GM12878 (cell line): ENCODE measurements at regions not wholly inside any gene's neighbourhood (a gene's known extent, or its start where the extent isn't known, plus 50 kb on each side); places are given as distances from the start of the nearest gene placed in this dataset.

Source experiments
- ATAC-seq: fragments of 200-7000 bp; cut with Tn5 transposase; 3 replicates; pipeline ENCODE4 v1.9.1; 2020; ENCODE audit warnings: mild to moderate bottlenecking, moderate library complexity
- BruUV-seq: library from RNA; stranded (reverse); fragments of 400-500 nt; replicated peaks from 2 replicates; lab custom pipeline; 2021; lab: Mats Ljungman, UMichigan
- CTCF ChIA-PET: fragments of 300-600 bp; sonication (Branson Sonifier 250); formaldehyde crosslinking; extraction: SDS; loops from one replicate; lab custom pipeline; 2021; ENCODE audit warnings: inconsistent platforms; lab: Yijun Ruan, JAX
- POLR2A ChIA-PET: fragments of 350-600 bp; formaldehyde crosslinking; extraction: SDS; loops from one replicate; lab custom pipeline; 2021; ENCODE audit warnings: inconsistent platforms; lab: Charles Lee
- RAD21 ChIA-PET: fragments of 300-600 bp; sonication (Branson Sonifier 250); formaldehyde crosslinking; loops from one replicate; lab custom pipeline; 2023; ENCODE audit warnings: antibody characterized with exemption; ENCODE audit not compliant: unreplicated experiment; lab: Charles Lee
- SMC1A ChIA-PET: fragments of 300-600 bp; sonication (Branson Sonifier 250); formaldehyde crosslinking; loops from one replicate; lab custom pipeline; 2023; ENCODE audit not compliant: unreplicated experiment, uncharacterized antibody; lab: Charles Lee
- DNase-seq: peaks from one replicate; pipeline ENCODE4 v3.0.0-alpha.2; 2011; ENCODE audit warnings: low read depth, low spot score
- FAIRE-seq: peaks from 3 replicates; lab custom pipeline; 2011; peaks lifted over from hg19 to GRCh38; lab: Jason Lieb, UNC
- H2AFZ ChIP-seq: 2 replicates; pipeline ENCODE4 v1.6.0; 2011; ENCODE audit warnings: low read depth, low read length, control low read depth; ENCODE audit not compliant: control insufficient read depth
- H3K27ac ChIP-seq: 2 replicates; pipeline ENCODE4 v1.5.1; 2011; ENCODE audit warnings: control low read depth; ENCODE audit not compliant: control insufficient read depth, insufficient read depth
- H3K27me3 ChIP-seq, 2 experiments: replicated peaks in 1 of 2; 2 replicates each; pipeline versions ENCODE4 v1.6.0 to v1.6.1; 2011; ENCODE audit warnings: low read length in 1 of 2; ENCODE audit not compliant: control insufficient read depth in 2 of 2, insufficient read depth in 2 of 2
- H3K36me3 ChIP-seq, 2 experiments: 2 replicates each; pipeline ENCODE4 v1.5.1; 2011; ENCODE audit warnings: low read length in 1 of 2; ENCODE audit not compliant: control insufficient read depth in 2 of 2, insufficient read depth in 2 of 2
- H3K4me1 ChIP-seq: 2 replicates; pipeline ENCODE4 v1.6.1; 2011; ENCODE audit warnings: mild to moderate bottlenecking, low read length, moderate library complexity, mixed read lengths; ENCODE audit not compliant: control insufficient read depth, insufficient read depth
- H3K4me2 ChIP-seq: 2 replicates; pipeline ENCODE4 v1.6.0; 2011; ENCODE audit warnings: control low read depth; ENCODE audit not compliant: control insufficient read depth, insufficient read depth
- H3K4me3 ChIP-seq: fragments of 200-600 bp; sonication (generic); 2 replicates; pipeline ENCODE4 v1.5.1; 2016
- H3K79me2 ChIP-seq: 2 replicates; pipeline ENCODE4 v1.6.0; 2011; ENCODE audit warnings: low read length; ENCODE audit not compliant: control insufficient read depth, insufficient read depth
- H3K9ac ChIP-seq: 2 replicates; pipeline ENCODE4 v1.8.0; 2011; ENCODE audit warnings: low read length, control low read depth, mixed read lengths; ENCODE audit not compliant: control insufficient read depth, insufficient read depth
- H3K9me3 ChIP-seq: replicated peaks from 3 replicates; pipeline ENCODE4 v1.5.1; 2011; ENCODE audit warnings: mild to moderate bottlenecking, low read length; ENCODE audit not compliant: control insufficient read depth, insufficient read depth
- H4K20me1 ChIP-seq: 2 replicates; pipeline ENCODE4 v1.6.0; 2011; ENCODE audit not compliant: control insufficient read depth, insufficient read depth
- BACH1 ChIP-seq: fragments of 450-650 bp; IDR thresholded peaks from 2 replicates; pipeline ENCODE4 v1.6.1; 2017; ENCODE audit warnings: mild to moderate bottlenecking, borderline replicate concordance
- CHD2 ChIP-seq: IDR thresholded peaks from 2 replicates; pipeline ENCODE4 v1.6.1; 2011; ENCODE audit warnings: low read depth, low read length, improper control_type of control experiment, borderline replicate concordance
- FOS ChIP-seq: IDR thresholded peaks from 3 replicates; pipeline ENCODE4 v1.6.1; 2011; ENCODE audit warnings: borderline replicate concordance; ENCODE audit not compliant: insufficient read length; ENCODE audit errors: extremely low read depth
- FOXM1 ChIP-seq: IDR thresholded peaks from 2 replicates; pipeline ENCODE4 v1.6.1; 2012; ENCODE audit warnings: low read depth, mild to moderate bottlenecking, inconsistent platforms, low read length, moderate library complexity
- GATAD2B ChIP-seq: fragments of 450-650 bp; conservative IDR thresholded peaks from 2 replicates; pipeline ENCODE4 v1.6.1; 2017; ENCODE audit warnings: low read depth, mild to moderate bottlenecking, moderate library complexity
- MEF2B ChIP-seq: fragments of 450-650 bp; IDR thresholded peaks from 2 replicates; pipeline ENCODE4 v1.6.1; 2018; ENCODE audit warnings: mild to moderate bottlenecking, moderate library complexity; ENCODE audit not compliant: partially characterized antibody, poor library complexity, severe bottlenecking
- PAX5 ChIP-seq: IDR thresholded peaks from 2 replicates; pipeline ENCODE4 v1.6.1; 2011; ENCODE audit warnings: low read depth, low read length, borderline replicate concordance
- SMC3 ChIP-seq: IDR thresholded peaks from 2 replicates; pipeline ENCODE4 v1.6.1; 2011; ENCODE audit warnings: low read length, improper control_type of control experiment, borderline replicate concordance
- ZNF24 ChIP-seq: fragments of 450-650 bp; IDR thresholded peaks from 2 replicates; pipeline ENCODE4 v1.6.1; 2017; ENCODE audit warnings: antibody characterized with exemption, mild to moderate bottlenecking
- ZZZ3 ChIP-seq: IDR thresholded peaks from 2 replicates; pipeline ENCODE4 v1.6.1; 2011; ENCODE audit warnings: low read depth; ENCODE audit not compliant: control insufficient read depth, insufficient read length
- WGBS: methylation state at CpG from one replicate; pipeline ENCODE4 v1.1.6; 2016; ENCODE audit warnings: low lambda C conversion rate; ENCODE audit not compliant: insufficient replicate concordance, insufficient coverage; ENCODE audit errors: missing lambda C conversion rate; 5-methylcytosine and 5-hydroxymethylcytosine counted together
- in situ Hi-C: fragments of 300-500 bp; cut with MboI; formaldehyde crosslinking; loops from 9 replicates; pipeline ENCODE4 v1.14.3; 2018; ENCODE audit warnings: mixed read lengths
- intact Hi-C: fragments of 100-400 bp; cut with micrococcal nuclease; formaldehyde crosslinking; loops from one replicate; pipeline ENCODE4 v1.14.2; 2022; ENCODE audit not compliant: unreplicated experiment
- TF ChIP-seq, protein P1 (sequence below): fragments of 450-650 bp; IDR thresholded peaks from 2 replicates; pipeline ENCODE4 v1.6.1; 2018; ENCODE audit warnings: mild to moderate bottlenecking, low read depth, moderate library complexity; ENCODE audit not compliant: partially characterized antibody
- TF ChIP-seq, protein P2 (sequence below): fragments of 450-650 bp; conservative IDR thresholded peaks from 2 replicates; pipeline ENCODE4 v1.6.1; 2017; ENCODE audit warnings: mild to moderate bottlenecking, moderate library complexity
- TF ChIP-seq, protein P3 (sequence below): fragments of 450-650 bp; formaldehyde crosslinking; IDR thresholded peaks from 2 replicates; pipeline ENCODE4 v1.4.0; 2020; ENCODE audit warnings: mild to moderate bottlenecking, moderate library complexity
- TF ChIP-seq, protein P4 (sequence below): IDR thresholded peaks from 2 replicates; pipeline ENCODE4 v1.6.1; 2012; ENCODE audit warnings: low read depth, low read length, improper control_type of control experiment

DNA sequence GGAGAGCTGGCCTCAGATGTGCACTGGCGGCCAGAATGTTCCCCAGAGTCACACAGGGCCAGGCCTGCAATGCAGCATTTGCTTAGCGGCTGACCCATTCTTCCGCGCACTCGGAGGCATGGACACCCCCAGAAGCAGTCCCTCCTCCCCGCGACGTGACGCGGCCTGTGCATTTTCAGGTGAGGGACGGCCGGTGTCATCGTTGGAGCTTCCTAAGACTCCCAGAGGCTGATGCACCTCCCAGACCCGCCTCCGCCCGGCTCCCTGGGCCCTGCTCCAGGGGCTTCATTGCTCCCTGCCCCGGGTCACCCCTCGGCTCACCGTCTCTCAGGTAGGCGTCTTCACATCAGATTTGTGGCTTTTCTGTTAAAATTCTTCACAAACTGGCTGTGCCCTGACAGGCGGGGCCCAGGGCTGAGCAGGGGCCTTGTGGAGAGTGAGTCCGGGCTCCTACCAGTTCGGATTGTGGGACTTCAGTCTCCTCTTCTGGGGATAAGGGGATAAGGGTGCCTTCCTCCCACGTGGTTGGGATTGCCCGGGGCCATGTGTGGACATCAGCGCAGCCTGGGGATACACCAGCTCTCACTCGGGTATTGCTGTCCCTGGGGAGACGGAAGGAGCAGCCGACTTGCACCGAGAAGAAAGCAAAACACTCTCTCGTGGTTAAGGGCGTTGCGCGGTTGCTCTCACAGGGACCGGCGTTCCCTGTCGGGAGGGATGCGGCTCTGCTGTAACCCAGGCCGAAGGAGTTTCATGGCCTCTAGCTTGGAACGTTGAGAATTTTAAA lies 249.1 kb downstream of the ADGRD1 start:
- H4K20me1 ChIP-seq, result no peaks in the 10 kb centered on the region
- H3K9ac ChIP-seq, result no peak overlapping the region
- RAD21 ChIA-PET, result no interaction called here
- CTCF ChIA-PET, result no interaction called here
- WGBS, result 60% methylated on average over 37 of the region's 40 CpGs
- POLR2A ChIA-PET, result no interaction called here
- ATAC-seq (no peak), FAIRE-seq (no peak), DNase-seq (no peak)
- in situ Hi-C loops, result no loop called here
- no peaks in the 10 kb centered on the region for H3K79me2 ChIP-seq
- H3K27ac ChIP-seq, result no peak overlapping the region
- no TSS peak for BruUV-seq
- no peaks in the 10 kb centered on the region for H3K27me3 ChIP-seq
- no peaks in the 10 kb centered on the region for H3K4me1 ChIP-seq
- no peak overlapping the region for H2AFZ ChIP-seq
- SMC1A ChIA-PET, result no interaction called here
- intact Hi-C loops, result no loop called here
- H3K9me3 ChIP-seq, result no peaks in the 10 kb centered on the region; the same call in 2 of the 3 replicates
- no peak overlapping the region for H3K4me2 ChIP-seq
- H3K36me3 ChIP-seq, result no peaks in the 10 kb centered on the region
- H3K4me3 ChIP-seq, result no peak overlapping the region
- TF ChIP-seq PAX5 (no peak), ZNF24 (no peak), FOS (no peak), MEF2B (no peak), GATAD2B (no peak), FOXM1 (no peak), CHD2 (no peak), SMC3 (no peak), ZZZ3 (no peak), BACH1 (no peak)
- TF ChIP-seq, protein P1, sequence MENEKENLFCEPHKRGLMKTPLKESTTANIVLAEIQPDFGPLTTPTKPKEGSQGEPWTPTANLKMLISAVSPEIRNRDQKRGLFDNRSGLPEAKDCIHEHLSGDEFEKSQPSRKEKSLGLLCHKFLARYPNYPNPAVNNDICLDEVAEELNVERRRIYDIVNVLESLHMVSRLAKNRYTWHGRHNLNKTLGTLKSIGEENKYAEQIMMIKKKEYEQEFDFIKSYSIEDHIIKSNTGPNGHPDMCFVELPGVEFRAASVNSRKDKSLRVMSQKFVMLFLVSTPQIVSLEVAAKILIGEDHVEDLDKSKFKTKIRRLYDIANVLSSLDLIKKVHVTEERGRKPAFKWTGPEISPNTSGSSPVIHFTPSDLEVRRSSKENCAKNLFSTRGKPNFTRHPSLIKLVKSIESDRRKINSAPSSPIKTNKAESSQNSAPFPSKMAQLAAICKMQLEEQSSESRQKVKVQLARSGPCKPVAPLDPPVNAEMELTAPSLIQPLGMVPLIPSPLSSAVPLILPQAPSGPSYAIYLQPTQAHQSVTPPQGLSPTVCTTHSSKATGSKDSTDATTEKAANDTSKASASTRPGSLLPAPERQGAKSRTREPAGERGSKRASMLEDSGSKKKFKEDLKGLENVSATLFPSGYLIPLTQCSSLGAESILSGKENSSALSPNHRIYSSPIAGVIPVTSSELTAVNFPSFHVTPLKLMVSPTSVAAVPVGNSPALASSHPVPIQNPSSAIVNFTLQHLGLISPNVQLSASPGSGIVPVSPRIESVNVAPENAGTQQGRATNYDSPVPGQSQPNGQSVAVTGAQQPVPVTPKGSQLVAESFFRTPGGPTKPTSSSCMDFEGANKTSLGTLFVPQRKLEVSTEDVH, result no peak
- TF ChIP-seq, protein P2, sequence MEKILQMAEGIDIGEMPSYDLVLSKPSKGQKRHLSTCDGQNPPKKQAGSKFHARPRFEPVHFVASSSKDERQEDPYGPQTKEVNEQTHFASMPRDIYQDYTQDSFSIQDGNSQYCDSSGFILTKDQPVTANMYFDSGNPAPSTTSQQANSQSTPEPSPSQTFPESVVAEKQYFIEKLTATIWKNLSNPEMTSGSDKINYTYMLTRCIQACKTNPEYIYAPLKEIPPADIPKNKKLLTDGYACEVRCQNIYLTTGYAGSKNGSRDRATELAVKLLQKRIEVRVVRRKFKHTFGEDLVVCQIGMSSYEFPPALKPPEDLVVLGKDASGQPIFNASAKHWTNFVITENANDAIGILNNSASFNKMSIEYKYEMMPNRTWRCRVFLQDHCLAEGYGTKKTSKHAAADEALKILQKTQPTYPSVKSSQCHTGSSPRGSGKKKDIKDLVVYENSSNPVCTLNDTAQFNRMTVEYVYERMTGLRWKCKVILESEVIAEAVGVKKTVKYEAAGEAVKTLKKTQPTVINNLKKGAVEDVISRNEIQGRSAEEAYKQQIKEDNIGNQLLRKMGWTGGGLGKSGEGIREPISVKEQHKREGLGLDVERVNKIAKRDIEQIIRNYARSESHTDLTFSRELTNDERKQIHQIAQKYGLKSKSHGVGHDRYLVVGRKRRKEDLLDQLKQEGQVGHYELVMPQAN, result no peak
- TF ChIP-seq, protein P3, sequence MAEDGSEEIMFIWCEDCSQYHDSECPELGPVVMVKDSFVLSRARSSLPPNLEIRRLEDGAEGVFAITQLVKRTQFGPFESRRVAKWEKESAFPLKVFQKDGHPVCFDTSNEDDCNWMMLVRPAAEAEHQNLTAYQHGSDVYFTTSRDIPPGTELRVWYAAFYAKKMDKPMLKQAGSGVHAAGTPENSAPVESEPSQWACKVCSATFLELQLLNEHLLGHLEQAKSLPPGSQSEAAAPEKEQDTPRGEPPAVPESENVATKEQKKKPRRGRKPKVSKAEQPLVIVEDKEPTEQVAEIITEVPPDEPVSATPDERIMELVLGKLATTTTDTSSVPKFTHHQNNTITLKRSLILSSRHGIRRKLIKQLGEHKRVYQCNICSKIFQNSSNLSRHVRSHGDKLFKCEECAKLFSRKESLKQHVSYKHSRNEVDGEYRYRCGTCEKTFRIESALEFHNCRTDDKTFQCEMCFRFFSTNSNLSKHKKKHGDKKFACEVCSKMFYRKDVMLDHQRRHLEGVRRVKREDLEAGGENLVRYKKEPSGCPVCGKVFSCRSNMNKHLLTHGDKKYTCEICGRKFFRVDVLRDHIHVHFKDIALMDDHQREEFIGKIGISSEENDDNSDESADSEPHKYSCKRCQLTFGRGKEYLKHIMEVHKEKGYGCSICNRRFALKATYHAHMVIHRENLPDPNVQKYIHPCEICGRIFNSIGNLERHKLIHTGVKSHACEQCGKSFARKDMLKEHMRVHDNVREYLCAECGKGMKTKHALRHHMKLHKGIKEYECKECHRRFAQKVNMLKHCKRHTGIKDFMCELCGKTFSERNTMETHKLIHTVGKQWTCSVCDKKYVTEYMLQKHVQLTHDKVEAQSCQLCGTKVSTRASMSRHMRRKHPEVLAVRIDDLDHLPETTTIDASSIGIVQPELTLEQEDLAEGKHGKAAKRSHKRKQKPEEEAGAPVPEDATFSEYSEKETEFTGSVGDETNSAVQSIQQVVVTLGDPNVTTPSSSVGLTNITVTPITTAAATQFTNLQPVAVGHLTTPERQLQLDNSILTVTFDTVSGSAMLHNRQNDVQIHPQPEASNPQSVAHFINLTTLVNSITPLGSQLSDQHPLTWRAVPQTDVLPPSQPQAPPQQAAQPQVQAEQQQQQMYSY (CRISPR knock-in tag), result no peak
- TF ChIP-seq, protein P4, sequence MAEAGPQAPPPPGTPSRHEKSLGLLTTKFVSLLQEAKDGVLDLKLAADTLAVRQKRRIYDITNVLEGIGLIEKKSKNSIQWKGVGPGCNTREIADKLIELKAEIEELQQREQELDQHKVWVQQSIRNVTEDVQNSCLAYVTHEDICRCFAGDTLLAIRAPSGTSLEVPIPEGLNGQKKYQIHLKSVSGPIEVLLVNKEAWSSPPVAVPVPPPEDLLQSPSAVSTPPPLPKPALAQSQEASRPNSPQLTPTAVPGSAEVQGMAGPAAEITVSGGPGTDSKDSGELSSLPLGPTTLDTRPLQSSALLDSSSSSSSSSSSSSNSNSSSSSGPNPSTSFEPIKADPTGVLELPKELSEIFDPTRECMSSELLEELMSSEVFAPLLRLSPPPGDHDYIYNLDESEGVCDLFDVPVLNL, result no peak
